22Rv1 (cell line): ENCODE measurements at regions not wholly inside any gene's neighbourhood (a gene's known extent, or its start where the extent isn't known, plus 50 kb on each side); places are given as distances from the start of the nearest gene placed in this dataset.

Experiments
- ZFX ChIP-seq: fragments of 450-650 bp; IDR thresholded peaks from 2 replicates; pipeline ENCODE4 v1.6.1; 2017; ENCODE audit warnings: antibody characterized with exemption, borderline replicate concordance
- TF ChIP-seq, protein P1 (sequence below): fragments of 450-650 bp; IDR thresholded peaks from 2 replicates; pipeline ENCODE4 v1.5.1; 2017; ENCODE audit warnings: mild to moderate bottlenecking

DNA sequence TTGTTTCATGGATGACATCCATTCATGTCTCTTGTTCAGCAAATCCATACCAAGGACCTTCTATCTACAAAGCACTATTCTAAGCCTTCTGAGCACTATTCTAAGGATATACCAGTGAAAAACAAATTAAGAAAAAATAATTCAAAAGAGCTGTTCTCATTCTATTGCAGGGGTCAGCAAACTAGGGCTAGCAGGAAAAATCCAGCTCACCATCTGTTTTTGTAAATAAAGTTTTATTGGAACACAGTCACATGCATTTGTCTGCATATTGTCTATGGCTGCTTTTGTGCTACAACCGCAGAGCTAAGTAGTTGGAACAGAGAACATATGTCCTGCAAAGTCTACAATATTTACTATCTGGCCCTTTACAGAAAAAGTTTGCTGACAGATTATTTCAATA lies 222.7 kb upstream of the DYNLRB2 start:
- TF ChIP-seq, protein P1, sequence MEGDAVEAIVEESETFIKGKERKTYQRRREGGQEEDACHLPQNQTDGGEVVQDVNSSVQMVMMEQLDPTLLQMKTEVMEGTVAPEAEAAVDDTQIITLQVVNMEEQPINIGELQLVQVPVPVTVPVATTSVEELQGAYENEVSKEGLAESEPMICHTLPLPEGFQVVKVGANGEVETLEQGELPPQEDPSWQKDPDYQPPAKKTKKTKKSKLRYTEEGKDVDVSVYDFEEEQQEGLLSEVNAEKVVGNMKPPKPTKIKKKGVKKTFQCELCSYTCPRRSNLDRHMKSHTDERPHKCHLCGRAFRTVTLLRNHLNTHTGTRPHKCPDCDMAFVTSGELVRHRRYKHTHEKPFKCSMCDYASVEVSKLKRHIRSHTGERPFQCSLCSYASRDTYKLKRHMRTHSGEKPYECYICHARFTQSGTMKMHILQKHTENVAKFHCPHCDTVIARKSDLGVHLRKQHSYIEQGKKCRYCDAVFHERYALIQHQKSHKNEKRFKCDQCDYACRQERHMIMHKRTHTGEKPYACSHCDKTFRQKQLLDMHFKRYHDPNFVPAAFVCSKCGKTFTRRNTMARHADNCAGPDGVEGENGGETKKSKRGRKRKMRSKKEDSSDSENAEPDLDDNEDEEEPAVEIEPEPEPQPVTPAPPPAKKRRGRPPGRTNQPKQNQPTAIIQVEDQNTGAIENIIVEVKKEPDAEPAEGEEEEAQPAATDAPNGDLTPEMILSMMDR = peak; percentile 23; the same call in 1 of the 2 replicates
- TF ChIP-seq ZFX = no peak
